A549 (cell line): ENCODE measurements at regions not wholly inside any gene's neighbourhood (a gene's known extent, or its start where the extent isn't known, plus 50 kb on each side); places are given as distances from the start of the nearest gene placed in this dataset.

Experiments
- CBX2 ChIP-seq: fragments of 200-600 bp; sonication (generic); IDR thresholded peaks from 2 replicates; pipeline ENCODE4 v1.6.1; 2016; ENCODE audit warnings: low read depth, mild to moderate bottlenecking, borderline replicate concordance
- CHD4 ChIP-seq: fragments of 200-600 bp; sonication (generic); IDR thresholded peaks from 2 replicates; pipeline ENCODE4 v1.6.1; 2016; ENCODE audit warnings: antibody characterized with exemption, mild to moderate bottlenecking, borderline replicate concordance
- HMGXB4 ChIP-seq: fragments of 250-450 bp; sonication (Bioruptor Pico); IDR thresholded peaks from 2 replicates; pipeline ENCODE4 v1.5.0; 2021; ENCODE audit warnings: mild to moderate bottlenecking, moderate library complexity, borderline replicate concordance
- MAFK ChIP-seq: fragments of 450-650 bp; IDR thresholded peaks from 2 replicates; pipeline ENCODE4 v1.6.1; 2014; ENCODE audit not compliant: partially characterized antibody
- MAZ ChIP-seq: fragments of 150-350 bp; IDR thresholded peaks from 2 replicates; pipeline ENCODE4 v1.6.1; 2014; ENCODE audit warnings: antibody characterized with exemption, low read depth, low read length, borderline replicate concordance
- POLR2A ChIP-seq: IDR thresholded peaks from 2 replicates; pipeline ENCODE4 v1.6.1; 2012; ENCODE audit warnings: mild to moderate bottlenecking, low read length
- RAD21 ChIP-seq, 2 experiments: fragments of >200 bp in 1 of 2; sonication (Bioruptor Twin) in 1 of 2; formaldehyde crosslinking in 1 of 2; IDR thresholded peaks in 1 of 2; conservative IDR thresholded peaks in 1 of 2; 2 replicates in 1 of 2; 3 replicates in 1 of 2; pipeline ENCODE4 v1.6.1; 2012 to 2018; ENCODE audit warnings: inconsistent platforms in 1 of 2
- TF ChIP-seq, protein P1 (sequence below): fragments of >200 bp; sonication (Bioruptor Twin); formaldehyde crosslinking; IDR thresholded peaks from 3 replicates; pipeline ENCODE4 v1.5.1; 2016
- TF ChIP-seq, protein P2 (sequence below): IDR thresholded peaks from 2 replicates; pipeline ENCODE4 v1.6.1; 2012

- TF ChIP-seq, protein P1, sequence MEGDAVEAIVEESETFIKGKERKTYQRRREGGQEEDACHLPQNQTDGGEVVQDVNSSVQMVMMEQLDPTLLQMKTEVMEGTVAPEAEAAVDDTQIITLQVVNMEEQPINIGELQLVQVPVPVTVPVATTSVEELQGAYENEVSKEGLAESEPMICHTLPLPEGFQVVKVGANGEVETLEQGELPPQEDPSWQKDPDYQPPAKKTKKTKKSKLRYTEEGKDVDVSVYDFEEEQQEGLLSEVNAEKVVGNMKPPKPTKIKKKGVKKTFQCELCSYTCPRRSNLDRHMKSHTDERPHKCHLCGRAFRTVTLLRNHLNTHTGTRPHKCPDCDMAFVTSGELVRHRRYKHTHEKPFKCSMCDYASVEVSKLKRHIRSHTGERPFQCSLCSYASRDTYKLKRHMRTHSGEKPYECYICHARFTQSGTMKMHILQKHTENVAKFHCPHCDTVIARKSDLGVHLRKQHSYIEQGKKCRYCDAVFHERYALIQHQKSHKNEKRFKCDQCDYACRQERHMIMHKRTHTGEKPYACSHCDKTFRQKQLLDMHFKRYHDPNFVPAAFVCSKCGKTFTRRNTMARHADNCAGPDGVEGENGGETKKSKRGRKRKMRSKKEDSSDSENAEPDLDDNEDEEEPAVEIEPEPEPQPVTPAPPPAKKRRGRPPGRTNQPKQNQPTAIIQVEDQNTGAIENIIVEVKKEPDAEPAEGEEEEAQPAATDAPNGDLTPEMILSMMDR, result no peak
- TF ChIP-seq, protein P2, sequence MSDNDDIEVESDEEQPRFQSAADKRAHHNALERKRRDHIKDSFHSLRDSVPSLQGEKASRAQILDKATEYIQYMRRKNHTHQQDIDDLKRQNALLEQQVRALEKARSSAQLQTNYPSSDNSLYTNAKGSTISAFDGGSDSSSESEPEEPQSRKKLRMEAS, result no peak
- no peak for TF ChIP-seq CHD4
- no peak for TF ChIP-seq CBX2
- TF ChIP-seq MAZ, result no peak
- TF ChIP-seq RAD21 (conservative IDR thresholded peaks at IDR 0.05 in 1 of 2, IDR thresholded peaks at IDR 0.05 in 1 of 2), result no peak
- TF ChIP-seq POLR2A, result no peak
- TF ChIP-seq HMGXB4, result no peak
- no peak for TF ChIP-seq MAFK
Measured at GRCh38 chr16:62596584-62596983, 560.3 kb upstream of the CDH8 start.
